Activated CD8-positive, alpha-beta memory T cell treated with anti-CD3 and anti-CD28 coated beads, Interleukin-2, amount 10 ng/mL, durations not matched to agents 7 days and 5 days (primary cell): ENCODE measurements at regions not wholly inside any gene's neighbourhood (a gene's known extent, or its start where the extent isn't known, plus 50 kb on each side); places are given as distances from the start of the nearest gene placed in this dataset.
A peak's percentile ranks its signal among the peaks of the same experiment; 100 is the strongest.
"Not testable (repeated sequence)": the region's sequence is repeated elsewhere in the genome, so short reads cannot be mapped to it uniquely, and the experiment has no call there.

Experiments
- ATAC-seq: fragments of 150-1000 bp; cut with Tn5 transposase; one replicate; pipeline ENCODE4 v1.10.0; 2021; ENCODE audit warnings: moderate library complexity
- CTCF ChIA-PET: fragments of 350-600 bp; sonication (Branson Sonifier 250); formaldehyde crosslinking; loops from one replicate; lab custom pipeline; 2021; ENCODE audit warnings: antibody characterized with exemption; lab: Charles Lee
- DNase-seq: peaks from one replicate; pipeline ENCODE4 v3.0.0-alpha.2; 2020
- H3K27ac Mint-ChIP-seq: one replicate; pipeline ENCODE4 v1.8.0; 2021; ENCODE audit warnings: mild to moderate bottlenecking, mixed read lengths
- H3K27me3 Mint-ChIP-seq: one replicate; pipeline ENCODE4 v1.8.0; 2021; ENCODE audit warnings: mixed read lengths
- H3K36me3 Mint-ChIP-seq: one replicate; pipeline ENCODE4 v1.8.0; 2021; ENCODE audit warnings: mild to moderate bottlenecking, mixed read lengths
- H3K4me1 Mint-ChIP-seq: one replicate; pipeline ENCODE4 v1.8.0; 2021; ENCODE audit warnings: mixed read lengths
- H3K4me3 Mint-ChIP-seq: one replicate; pipeline ENCODE4 v1.8.0; 2021; ENCODE audit warnings: mild to moderate bottlenecking, moderate library complexity, mixed read lengths
- H3K9me3 Mint-ChIP-seq: one replicate; pipeline ENCODE4 v1.8.0; 2022; ENCODE audit warnings: low read depth, mixed read lengths

DNA sequence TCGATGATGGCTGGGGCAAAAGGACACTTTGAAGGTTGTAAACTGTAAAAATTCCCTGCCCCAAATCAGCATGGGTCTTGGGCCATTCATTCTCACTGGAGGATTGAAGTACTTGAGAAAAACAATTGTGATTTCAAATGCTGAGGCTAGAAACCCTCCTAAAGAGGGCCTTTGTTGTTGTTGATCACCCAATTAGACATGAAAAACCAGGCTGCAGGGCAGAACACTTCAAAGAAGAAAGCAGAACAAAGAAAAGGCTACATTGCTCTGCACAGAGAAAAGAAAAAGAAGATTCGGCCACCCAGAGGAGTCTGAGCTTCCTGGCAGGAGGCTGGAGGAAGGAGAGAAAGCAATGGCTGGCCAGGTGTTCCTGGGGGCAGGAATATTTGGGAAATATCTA lies 143.1 kb downstream of the NPY start:
- Mint-ChIP-seq H3K27me3 (peaks cover 11% of the 10 kb centered on the region), H3K27ac (no peak overlapping the region), H3K4me1 (no peaks in the 10 kb centered on the region), H3K36me3 (no peaks in the 10 kb centered on the region), H3K4me3 (no peak overlapping the region), H3K9me3 (no peaks in the 10 kb centered on the region)
- DNase-seq (no peak), ATAC-seq (no peak)
- CTCF ChIA-PET, result no interaction called here

DNA sequence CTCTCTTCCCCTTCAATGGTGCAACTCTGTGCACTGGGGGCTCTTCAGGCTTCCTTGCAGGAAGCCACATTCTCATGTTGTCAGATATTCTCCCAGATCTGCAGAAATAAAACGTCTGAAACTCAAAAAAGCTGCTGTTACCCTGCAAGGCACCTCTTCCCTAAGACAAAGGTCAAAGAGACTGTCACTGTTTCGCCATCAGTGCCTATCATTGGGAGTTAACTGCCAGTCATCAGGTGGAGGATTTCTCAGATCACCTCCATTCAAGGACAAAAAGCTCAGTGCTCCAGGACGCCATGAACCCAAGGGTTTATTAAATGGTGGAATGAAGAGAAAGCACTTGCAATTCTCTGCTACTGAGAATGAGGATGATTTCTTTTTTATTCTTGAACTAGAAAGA lies 144.6 kb upstream of the PALS2 start:
- Mint-ChIP-seq H3K36me3 (no peaks in the 10 kb centered on the region), H3K9me3 (no peaks in the 10 kb centered on the region), H3K27ac (no peak overlapping the region), H3K27me3 (peaks cover 11% of the 10 kb centered on the region), H3K4me1 (no peaks in the 10 kb centered on the region), H3K4me3 (no peak overlapping the region)
- CTCF ChIA-PET, result no interaction called here
- ATAC-seq (no peak), DNase-seq (no peak)

- H3K9me3 Mint-ChIP-seq, result no peaks in the 10 kb centered on the region
- no peak overlapping the region for H3K27ac Mint-ChIP-seq
- DNase-seq (no peak), ATAC-seq (no peak)
- H3K36me3 Mint-ChIP-seq, result no peaks in the 10 kb centered on the region
- H3K4me3 Mint-ChIP-seq, result no peak overlapping the region
- no peaks in the 10 kb centered on the region for H3K4me1 Mint-ChIP-seq
- CTCF ChIA-PET, result no interaction called here
- H3K27me3 Mint-ChIP-seq, result peaks cover 3% of the 10 kb centered on the region
Measured at GRCh38 chr7:24432677-24433076, 140.6 kb upstream of the PALS2 start.

DNA sequence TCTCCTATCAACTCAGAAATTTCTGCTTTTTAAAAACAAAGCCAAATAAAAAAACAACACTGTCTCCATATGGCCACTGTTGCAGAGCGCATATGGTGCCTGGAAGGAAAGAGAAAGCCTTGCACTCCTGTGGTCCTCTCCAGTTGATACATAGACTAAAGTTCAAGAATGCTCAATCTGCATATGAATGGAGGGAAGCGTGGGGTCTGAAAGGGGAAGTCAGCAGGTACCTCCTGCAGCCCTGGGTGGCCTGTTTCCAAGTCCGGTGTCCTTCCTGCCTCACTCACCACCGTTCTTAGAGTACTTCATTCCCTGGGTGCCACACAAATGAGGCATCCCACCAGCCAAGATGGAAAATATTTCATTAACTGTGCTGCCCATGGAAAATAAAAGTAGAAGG lies 138.3 kb upstream of the PALS2 start:
- CTCF ChIA-PET, result no interaction called here
- Mint-ChIP-seq H3K9me3 (no peaks in the 10 kb centered on the region), H3K4me3 (no peak overlapping the region), H3K36me3 (no peaks in the 10 kb centered on the region), H3K27me3 (no peaks in the 10 kb centered on the region), H3K27ac (no peak overlapping the region), H3K4me1 (peaks cover 4% of the 10 kb centered on the region)
- ATAC-seq (no peak), DNase-seq (no peak)

DNA sequence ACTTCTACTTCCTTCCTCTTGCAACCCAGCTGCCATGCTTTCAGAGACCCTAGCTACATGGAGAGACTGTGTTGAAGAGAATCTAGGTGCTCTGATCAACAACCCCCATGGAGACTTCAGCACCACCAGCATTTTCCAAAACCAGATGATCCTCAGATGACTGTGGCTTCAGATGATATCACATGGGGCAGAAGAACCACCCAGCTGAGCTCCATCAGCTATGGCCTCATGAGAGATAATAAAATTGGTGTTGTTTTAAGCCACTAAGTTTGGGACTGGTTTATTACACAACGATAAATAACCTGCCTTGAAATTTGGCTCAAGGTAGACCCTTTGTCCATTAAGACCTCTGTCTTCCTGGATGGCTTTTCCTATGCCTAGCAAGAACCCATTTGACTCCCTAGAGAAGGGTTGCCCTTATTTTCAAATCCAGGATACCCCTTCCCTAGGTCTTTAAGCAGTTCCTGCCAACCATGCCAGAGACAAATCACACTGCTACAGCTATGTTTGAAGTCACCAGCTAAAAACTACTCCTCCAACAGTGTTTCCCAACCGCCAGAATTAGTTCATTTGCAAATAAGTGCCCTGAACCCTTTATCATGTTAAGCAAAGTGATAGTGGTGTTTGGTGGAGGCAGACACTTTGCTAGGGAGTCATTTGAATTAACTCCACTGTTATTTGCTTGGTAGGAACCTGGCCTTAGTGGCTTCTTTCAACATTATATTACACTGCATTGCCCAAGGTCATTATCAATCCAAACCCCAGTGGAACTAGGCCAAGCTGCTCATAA lies 136.9 kb upstream of the PALS2 start:
- Mint-ChIP-seq H3K27me3 (no peaks in the 10 kb centered on the region), H3K36me3 (no peaks in the 10 kb centered on the region), H3K9me3 (no peaks in the 10 kb centered on the region), H3K4me3 (no peak overlapping the region), H3K27ac (no peak overlapping the region), H3K4me1 (peaks cover 10% of the 10 kb centered on the region)
- CTCF ChIA-PET, result no interaction called here
- DNase-seq (no peak), ATAC-seq (no peak)

- no peak overlapping the region for H3K4me3 Mint-ChIP-seq
- ATAC-seq, result no peak
- H3K4me1 Mint-ChIP-seq, result peaks cover 21% of the 10 kb centered on the region
- no peaks in the 10 kb centered on the region for H3K27me3 Mint-ChIP-seq
- H3K9me3 Mint-ChIP-seq, result no peaks in the 10 kb centered on the region
- CTCF ChIA-PET, result interaction anchor here (0.6 kb wide), 1 partner anchor 143 kb away, joined by 4 read pairs; no protein-coding TSS in a partner anchor
- no peak overlapping the region for H3K27ac Mint-ChIP-seq
- no peaks in the 10 kb centered on the region for H3K36me3 Mint-ChIP-seq
- DNase-seq, result no peak
Measured at GRCh38 chr7:24438232-24438631, 135.0 kb upstream of the PALS2 start.

GRCh38 chr7:24439104-24439503 lies 134.1 kb upstream of the PALS2 start:
- H3K9me3 Mint-ChIP-seq, CTCF ChIA-PET, H3K36me3 Mint-ChIP-seq, H3K4me3 Mint-ChIP-seq, DNase-seq, ATAC-seq, H3K27ac Mint-ChIP-seq, H3K27me3 Mint-ChIP-seq: not testable (repeated sequence)
- peaks cover 21% of the 10 kb centered on the region for H3K4me1 Mint-ChIP-seq

DNA sequence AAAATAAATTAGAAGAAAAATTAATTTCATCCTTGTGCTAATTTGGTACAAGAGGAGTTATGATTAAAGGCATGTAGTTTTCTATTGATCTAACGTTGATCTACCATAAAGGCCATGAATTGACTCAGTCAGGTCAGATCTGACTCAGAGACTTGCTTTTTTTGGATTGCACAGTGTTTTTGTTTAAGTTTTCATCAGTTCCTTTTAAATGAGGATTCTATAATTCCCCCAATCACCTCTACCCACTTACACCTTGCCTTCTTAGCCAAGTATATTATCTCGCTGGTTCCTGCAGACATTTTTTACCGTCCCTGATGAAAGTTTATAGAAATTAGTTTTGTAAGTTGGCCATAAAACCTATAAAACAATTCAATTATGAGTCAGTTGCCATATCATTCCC lies 132.4 kb upstream of the PALS2 start:
- H3K27ac Mint-ChIP-seq, result peak overlapping the region; percentile 54
- H3K4me3 Mint-ChIP-seq, result no peak overlapping the region
- ATAC-seq (no peak), DNase-seq (no peak)
- no peaks in the 10 kb centered on the region for H3K9me3 Mint-ChIP-seq
- peaks cover 21% of the 10 kb centered on the region for H3K4me1 Mint-ChIP-seq
- peaks cover 4% of the 10 kb centered on the region for H3K27me3 Mint-ChIP-seq
- H3K36me3 Mint-ChIP-seq, result no peaks in the 10 kb centered on the region
- CTCF ChIA-PET, result no interaction called here

GRCh38 chr7:24441314-24442027 lies 131.8 kb upstream of the PALS2 start:
- no peak overlapping the region for H3K4me3 Mint-ChIP-seq
- peaks cover 6% of the 10 kb centered on the region for H3K27me3 Mint-ChIP-seq
- DNase-seq (no peak), ATAC-seq (no peak)
- no peaks in the 10 kb centered on the region for H3K36me3 Mint-ChIP-seq
- H3K9me3 Mint-ChIP-seq, result no peaks in the 10 kb centered on the region
- H3K4me1 Mint-ChIP-seq, result peaks cover 21% of the 10 kb centered on the region
- H3K27ac Mint-ChIP-seq, result no peak overlapping the region
- CTCF ChIA-PET, result no interaction called here

GRCh38 chr7:24442170-24442777 lies 131.0 kb upstream of the PALS2 start:
- CTCF ChIA-PET, result no interaction called here
- ATAC-seq (no peak), DNase-seq (no peak)
- Mint-ChIP-seq H3K4me1 (peaks cover 21% of the 10 kb centered on the region), H3K27ac (no peak overlapping the region), H3K36me3 (no peaks in the 10 kb centered on the region), H3K4me3 (no peak overlapping the region), H3K27me3 (peaks cover 6% of the 10 kb centered on the region), H3K9me3 (no peaks in the 10 kb centered on the region)

- DNase-seq (no peak), ATAC-seq (no peak)
- Mint-ChIP-seq H3K36me3 (no peaks in the 10 kb centered on the region), H3K4me1 (peaks cover 17% of the 10 kb centered on the region), H3K27me3 (peaks cover 6% of the 10 kb centered on the region), H3K4me3 (no peak overlapping the region), H3K27ac (no peak overlapping the region), H3K9me3 (no peaks in the 10 kb centered on the region)
- CTCF ChIA-PET, result interaction anchor here (0.7 kb wide), 1 partner anchor 234 kb away, joined by 3 read pairs; no protein-coding TSS in a partner anchor
Measured at GRCh38 chr7:24444666-24445440, 128.4 kb upstream of the PALS2 start.

DNA sequence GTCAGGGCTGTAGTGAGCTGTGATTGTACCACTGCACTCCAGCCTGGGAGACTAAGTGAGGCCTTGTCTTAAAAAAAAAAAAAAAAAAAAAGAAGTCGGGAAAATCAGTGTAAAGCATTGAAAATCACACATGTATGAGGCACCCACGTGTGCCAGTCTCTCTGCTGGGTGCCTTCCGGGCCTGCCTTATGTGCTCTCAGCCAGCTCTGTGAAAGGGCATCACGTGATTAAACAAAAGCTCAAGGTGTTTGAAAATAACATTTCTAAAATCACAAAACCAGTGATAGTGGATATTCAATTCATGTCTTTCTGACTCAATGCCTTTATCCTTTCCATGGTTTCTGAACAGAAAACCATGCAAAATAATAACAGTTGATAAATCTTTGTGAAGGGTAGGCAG lies 125.2 kb upstream of the PALS2 start:
- no peak for ATAC-seq
- H3K4me3 Mint-ChIP-seq, result no peak overlapping the region
- H3K9me3 Mint-ChIP-seq, result no peaks in the 10 kb centered on the region
- peaks cover 6% of the 10 kb centered on the region for H3K27me3 Mint-ChIP-seq
- CTCF ChIA-PET, result interaction anchor here (0.7 kb wide), 1 partner anchor 401 kb away, joined by 5 read pairs; no protein-coding TSS in a partner anchor
- no peak for DNase-seq
- no peaks in the 10 kb centered on the region for H3K4me1 Mint-ChIP-seq
- H3K27ac Mint-ChIP-seq, result no peak overlapping the region
- H3K36me3 Mint-ChIP-seq, result no peaks in the 10 kb centered on the region

DNA sequence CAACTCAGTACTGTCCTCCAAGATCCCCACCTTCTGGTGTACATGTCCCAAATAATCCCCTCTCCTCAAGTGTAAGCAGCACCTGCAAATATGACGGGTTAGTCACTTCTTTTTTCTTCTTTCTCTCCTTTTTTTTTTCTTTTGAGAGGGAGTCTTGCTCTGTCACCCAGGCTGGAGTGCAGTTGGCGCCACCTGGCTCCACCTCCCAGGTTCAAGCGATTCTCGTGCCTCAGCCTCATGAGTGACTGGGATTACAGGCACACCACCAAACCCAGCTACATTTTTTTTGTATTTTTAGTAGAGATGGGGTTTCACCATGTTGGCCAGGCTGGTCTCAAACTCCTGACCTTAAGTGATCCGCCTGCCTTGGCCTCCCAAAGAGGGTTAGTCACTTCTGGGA lies 123.8 kb upstream of the PALS2 start:
- H3K9me3 Mint-ChIP-seq, H3K4me3 Mint-ChIP-seq, H3K36me3 Mint-ChIP-seq, H3K27ac Mint-ChIP-seq, H3K27me3 Mint-ChIP-seq, DNase-seq, H3K4me1 Mint-ChIP-seq, CTCF ChIA-PET, ATAC-seq: not testable (repeated sequence)
